Muscle of leg (tissue), 3 donors: ENCODE measurements at regions not wholly inside any gene's neighbourhood (a gene's known extent, or its start where the extent isn't known, plus 50 kb on each side); places are given as distances from the start of the nearest gene placed in this dataset.

Experiments used
- DNase-seq: peaks from one replicate; pipeline ENCODE4 v3.0.0; 2013
- H3K27ac ChIP-seq: one replicate; pipeline ENCODE4 v1.5.1; 2013; ENCODE audit warnings: mild to moderate bottlenecking, low read length, control low read depth
- H3K27me3 ChIP-seq: one replicate; pipeline ENCODE4 v1.6.1; 2013; ENCODE audit warnings: low read length; ENCODE audit not compliant: control insufficient read depth, insufficient read depth
- H3K36me3 ChIP-seq: one replicate; pipeline ENCODE4 v1.6.1; 2013; ENCODE audit warnings: low read length; ENCODE audit not compliant: control insufficient read depth, insufficient read depth
- H3K4me1 ChIP-seq: one replicate; pipeline ENCODE4 v1.6.1; 2013; ENCODE audit warnings: low read length; ENCODE audit not compliant: control insufficient read depth, insufficient read depth
- H3K4me3 ChIP-seq: one replicate; pipeline ENCODE4 v1.5.1; 2013; ENCODE audit warnings: low read length, control low read depth
- H3K9me3 ChIP-seq: replicated peaks from 2 replicates; pipeline ENCODE4 v1.6.1; 2013; ENCODE audit warnings: low read depth, low read length; ENCODE audit not compliant: control insufficient read depth
- WGBS: methylation state at CpG from one replicate; pipeline ENCODE4 v1.1.5; 2013; ENCODE audit warnings: missing lambda C conversion rate; ENCODE audit not compliant: insufficient coverage; 5-methylcytosine and 5-hydroxymethylcytosine counted together

DNA sequence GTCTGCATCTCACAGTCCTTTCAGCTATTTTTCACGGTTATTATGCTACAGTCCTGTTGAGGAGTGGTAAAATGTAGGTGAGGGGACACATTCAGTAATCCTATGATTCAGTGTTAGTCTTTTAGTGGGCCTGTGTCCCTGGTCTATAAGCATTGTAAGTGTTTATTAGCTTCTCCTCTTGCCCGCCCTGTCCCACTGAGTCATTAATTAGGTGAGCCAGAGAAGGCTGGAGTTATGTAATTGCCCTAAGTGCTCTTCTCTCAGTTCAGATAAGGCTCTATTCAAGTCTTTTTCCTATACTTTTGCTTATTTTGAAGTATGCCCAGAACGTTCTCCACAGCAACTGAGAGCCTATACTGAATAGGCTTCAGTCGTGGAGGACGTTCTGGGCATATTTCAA lies 76.3 kb upstream of the ZRANB2 start:
- H3K27me3 ChIP-seq: no peaks in the 10 kb centered on the region
- no peaks in the 10 kb centered on the region for H3K9me3 ChIP-seq
- H3K27ac ChIP-seq: no peak overlapping the region
- WGBS: no CpG with 5 or more reads among the region's 5 CpGs
- no peak overlapping the region for H3K4me3 ChIP-seq
- no peaks in the 10 kb centered on the region for H3K36me3 ChIP-seq
- no peak for DNase-seq
- H3K4me1 ChIP-seq: no peaks in the 10 kb centered on the region

GRCh38 chr1:71156590-71156989 lies 75.8 kb upstream of the ZRANB2 start:
- no CpG with 5 or more reads among the region's 2 CpGs for WGBS
- no peak overlapping the region for H3K4me3 ChIP-seq
- DNase-seq: no peak
- no peaks in the 10 kb centered on the region for H3K4me1 ChIP-seq
- no peak overlapping the region for H3K27ac ChIP-seq
- no peaks in the 10 kb centered on the region for H3K27me3 ChIP-seq
- no peaks in the 10 kb centered on the region for H3K36me3 ChIP-seq
- H3K9me3 ChIP-seq: no peaks in the 10 kb centered on the region

DNA sequence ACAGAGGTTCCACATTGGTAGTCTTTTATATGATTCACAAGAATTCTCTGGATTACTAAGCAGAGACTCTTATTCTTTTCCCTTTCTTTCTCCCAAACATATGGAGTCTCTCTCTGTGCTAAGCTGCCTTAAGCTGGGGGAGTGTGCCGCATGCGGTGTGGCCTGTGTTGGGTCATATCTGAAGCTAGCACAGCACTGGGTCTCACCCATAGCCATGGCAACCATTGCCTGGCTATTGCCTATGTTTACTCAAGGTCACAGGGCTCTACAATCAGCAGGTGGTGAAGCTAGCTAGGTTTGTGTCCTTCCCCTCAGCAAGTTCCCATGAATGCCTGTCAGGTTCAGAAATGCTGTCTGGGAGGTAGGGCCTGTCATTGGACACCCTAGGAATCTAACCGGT lies 73.6 kb upstream of the ZRANB2 start:
- no peak overlapping the region for H3K4me3 ChIP-seq
- no peaks in the 10 kb centered on the region for H3K36me3 ChIP-seq
- H3K27me3 ChIP-seq: no peaks in the 10 kb centered on the region
- no peaks in the 10 kb centered on the region for H3K9me3 ChIP-seq
- 93% methylated on average over 3 of the region's 3 CpGs for WGBS
- no peaks in the 10 kb centered on the region for H3K4me1 ChIP-seq
- no peak for DNase-seq
- no peak overlapping the region for H3K27ac ChIP-seq

GRCh38 chr1:71153826-71154225 lies 73.0 kb upstream of the ZRANB2 start:
- Histone ChIP-seq H3K4me1 (no peaks in the 10 kb centered on the region), H3K27ac (no peak overlapping the region), H3K27me3 (no peaks in the 10 kb centered on the region), H3K4me3 (no peak overlapping the region), H3K36me3 (no peaks in the 10 kb centered on the region), H3K9me3 (no peaks in the 10 kb centered on the region)
- WGBS: 63% methylated on average over 2 of the region's 2 CpGs
- DNase-seq: no peak

GRCh38 chr1:71147637-71148360 lies 67.0 kb upstream of the ZRANB2 start:
- H3K27ac ChIP-seq: no peak overlapping the region
- no peak overlapping the region for H3K4me3 ChIP-seq
- no peaks in the 10 kb centered on the region for H3K4me1 ChIP-seq
- DNase-seq: no peak
- H3K36me3 ChIP-seq: no peaks in the 10 kb centered on the region
- no peaks in the 10 kb centered on the region for H3K9me3 ChIP-seq
- no peaks in the 10 kb centered on the region for H3K27me3 ChIP-seq
- no CpG with 5 or more reads among the region's 4 CpGs for WGBS

GRCh38 chr1:71135571-71135970 lies 54.7 kb upstream of the ZRANB2 start:
- Histone ChIP-seq H3K36me3 (no peaks in the 10 kb centered on the region), H3K9me3 (peaks cover 7% of the 10 kb centered on the region), H3K4me1 (no peaks in the 10 kb centered on the region), H3K4me3 (no peak overlapping the region), H3K27me3 (no peaks in the 10 kb centered on the region), H3K27ac (no peak overlapping the region)
- no peak for DNase-seq
- WGBS: no CpG with 5 or more reads among the region's 2 CpGs
